SIG-M5 treated with dmso at 0.1 percent for 504 hours (cell line): ENCODE measurements at regions not wholly inside any gene's neighbourhood (a gene's known extent, or its start where the extent isn't known, plus 50 kb on each side); places are given as distances from the start of the nearest gene placed in this dataset.
"Not testable (repeated sequence)": the region's sequence is repeated elsewhere in the genome, so short reads cannot be mapped to it uniquely, and the experiment has no call there.

Source experiments
- DNase-seq: peaks from one replicate; lab custom pipeline; 2025; ENCODE audit not compliant: unreplicated experiment; lab: John Stamatoyannopoulos, UW

GRCh38 chr6:84635081-84635761 lies 129.2 kb downstream of the TBX18 start:
- DNase-seq = no peak

DNA sequence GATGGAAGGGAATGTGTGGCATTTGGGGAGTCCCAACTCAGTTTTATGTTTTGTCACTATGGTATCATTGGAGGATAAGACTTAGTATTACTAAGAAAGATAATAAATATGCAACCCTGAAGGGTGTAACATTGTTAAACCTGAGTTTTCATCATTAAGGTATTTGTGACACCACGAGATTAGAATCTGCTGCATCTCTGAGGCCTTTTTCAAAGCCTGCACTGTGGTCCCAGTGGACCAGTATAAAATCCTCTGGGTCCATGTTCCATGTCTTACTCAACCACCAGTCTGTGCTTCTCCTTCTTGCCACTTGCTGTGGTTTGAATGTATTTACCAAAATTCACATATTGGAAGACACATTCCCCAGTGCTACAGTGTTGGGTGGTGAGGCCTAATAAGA lies 130.6 kb downstream of the TBX18 start:
- DNase-seq = no peak

- not testable (repeated sequence) for DNase-seq
Observed at GRCh38 chr6:84626527-84626926, 137.9 kb downstream of the TBX18 start.

DNA sequence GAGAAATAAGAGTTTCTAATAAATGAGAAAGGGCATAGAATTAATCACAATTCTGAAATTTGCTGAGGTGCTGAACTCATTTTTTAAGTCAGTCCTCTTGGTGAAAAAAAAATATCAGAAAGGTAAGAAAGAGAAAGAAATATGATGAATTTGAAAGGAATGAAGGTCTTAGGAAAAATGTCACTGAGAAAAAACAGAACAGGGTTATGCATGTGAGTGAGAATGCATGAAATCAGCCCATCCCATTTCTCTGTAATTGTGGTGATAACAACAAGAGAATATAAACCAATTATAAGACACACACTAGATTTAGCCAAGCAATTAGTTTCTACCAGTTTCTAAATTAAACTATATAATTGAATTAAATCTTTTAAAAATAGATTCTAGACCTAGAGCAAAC lies 138.9 kb downstream of the TBX18 start:
- DNase-seq = no peak

- no peak for DNase-seq
Observed at GRCh38 chr6:84623956-84624680, 140.3 kb downstream of the TBX18 start.

- no peak for DNase-seq
Observed at GRCh38 chr6:84618836-84619235, 145.6 kb downstream of the TBX18 start.

- DNase-seq = no peak
Observed at GRCh38 chr6:84618046-84618752, 146.2 kb downstream of the TBX18 start.

- no peak for DNase-seq
Observed at GRCh38 chr6:84615987-84616386, 148.4 kb downstream of the TBX18 start.

- no peak for DNase-seq
Observed at GRCh38 chr6:84615113-84615850, 149.1 kb downstream of the TBX18 start.

DNA sequence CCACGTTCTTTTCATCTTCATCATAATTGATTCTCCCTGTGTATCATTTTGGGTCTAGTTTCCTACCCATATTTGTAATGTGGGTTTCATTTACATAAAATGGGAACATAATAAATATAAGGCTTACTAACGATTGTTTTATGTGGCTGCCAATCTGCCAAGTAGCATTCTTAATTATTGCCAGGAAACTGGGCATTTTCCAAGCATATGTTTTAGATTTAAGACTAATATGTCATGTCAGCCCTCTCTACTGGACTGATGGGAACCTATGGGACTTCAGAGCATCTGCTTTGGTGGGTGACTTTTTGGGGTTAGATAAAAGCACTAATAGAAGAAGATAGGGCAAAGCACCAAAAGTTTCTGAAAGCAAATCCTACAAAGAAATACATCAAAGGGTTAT lies 157.5 kb downstream of the TBX18 start:
- no peak for DNase-seq

DNA sequence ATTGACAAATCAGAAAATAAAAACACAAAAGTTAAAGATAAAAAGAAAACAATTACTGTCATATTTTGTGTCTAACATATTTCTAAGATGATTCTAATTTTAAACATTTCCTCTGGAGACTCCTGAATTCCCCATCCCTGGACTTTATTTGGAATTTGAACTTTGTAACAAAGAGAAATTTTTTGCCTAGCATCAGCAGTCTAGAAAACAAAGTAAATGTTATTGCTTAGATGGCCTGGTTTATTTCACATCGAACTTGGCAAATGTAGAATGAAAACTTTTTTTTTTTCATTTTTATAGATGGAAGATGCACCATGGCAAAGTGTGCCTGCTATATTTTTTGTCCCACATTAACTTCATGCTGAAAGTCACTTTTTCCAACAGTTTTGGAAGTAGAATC lies 159.1 kb downstream of the TBX18 start:
- DNase-seq = no peak

DNA sequence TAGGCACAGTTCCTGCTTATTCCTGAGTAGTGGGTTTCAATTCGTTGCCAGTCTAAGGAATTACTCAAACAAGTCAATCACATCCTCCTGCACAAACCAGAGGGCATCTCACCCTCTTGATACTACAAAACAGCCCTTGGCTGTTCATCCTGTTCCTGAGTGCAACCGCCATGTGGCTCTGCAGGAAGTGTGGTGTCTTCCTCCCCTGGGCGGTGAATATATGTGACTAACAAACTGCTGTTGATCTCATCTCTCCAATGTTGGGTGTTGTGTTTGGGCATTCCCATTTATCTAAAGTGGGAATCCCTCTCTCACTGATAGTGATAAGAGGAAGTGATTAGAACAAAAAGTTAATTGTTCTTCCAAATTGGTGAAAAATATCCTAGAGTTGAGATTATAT lies 163.0 kb downstream of the TBX18 start:
- no peak for DNase-seq

DNA sequence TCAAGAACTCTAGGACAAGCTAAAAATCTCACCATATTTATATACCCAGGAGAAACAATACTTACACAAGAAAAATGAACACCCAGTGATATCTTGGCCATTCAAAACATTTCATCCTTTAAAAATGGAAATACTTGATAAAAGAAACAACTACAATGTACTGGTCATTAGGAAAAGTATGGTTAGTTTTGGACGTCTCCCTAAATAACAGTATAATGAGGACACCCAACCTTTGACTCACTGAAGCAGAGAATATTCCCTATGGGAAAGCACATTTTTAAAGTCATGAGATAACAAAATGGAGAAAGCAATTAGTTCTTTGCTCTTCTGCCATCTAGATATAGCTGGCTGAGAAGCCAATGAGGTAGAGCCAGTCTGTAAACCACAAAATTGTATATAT lies 164.4 kb downstream of the TBX18 start:
- DNase-seq = no peak

GRCh38 chr6:84597238-84597875 lies 167.0 kb downstream of the TBX18 start:
- DNase-seq = no peak

- DNase-seq = no peak
Observed at GRCh38 chr6:84596488-84596887, 167.9 kb downstream of the TBX18 start.

DNA sequence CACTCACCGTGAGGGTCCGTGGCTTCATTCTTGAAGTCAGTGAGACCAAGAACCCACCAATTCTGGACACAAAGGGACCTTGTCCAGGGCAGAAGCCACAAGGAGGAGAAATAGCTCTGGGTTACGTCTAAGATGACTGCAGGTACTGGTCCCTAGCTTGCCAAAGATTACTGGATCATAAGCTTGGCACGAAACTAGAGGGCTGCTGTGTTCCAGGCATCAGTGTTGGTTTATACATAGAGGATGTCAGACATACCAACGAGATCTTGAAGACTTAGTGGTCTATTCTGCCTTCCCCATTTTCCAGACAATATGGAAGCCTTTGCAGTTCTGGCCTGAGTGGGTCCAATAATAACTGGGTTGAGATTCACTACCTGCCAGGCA lies 175.7 kb downstream of the TBX18 start:
- DNase-seq = no peak

- not testable (repeated sequence) for DNase-seq
Observed at GRCh38 chr6:84587994-84588696, 176.3 kb downstream of the TBX18 start.

DNA sequence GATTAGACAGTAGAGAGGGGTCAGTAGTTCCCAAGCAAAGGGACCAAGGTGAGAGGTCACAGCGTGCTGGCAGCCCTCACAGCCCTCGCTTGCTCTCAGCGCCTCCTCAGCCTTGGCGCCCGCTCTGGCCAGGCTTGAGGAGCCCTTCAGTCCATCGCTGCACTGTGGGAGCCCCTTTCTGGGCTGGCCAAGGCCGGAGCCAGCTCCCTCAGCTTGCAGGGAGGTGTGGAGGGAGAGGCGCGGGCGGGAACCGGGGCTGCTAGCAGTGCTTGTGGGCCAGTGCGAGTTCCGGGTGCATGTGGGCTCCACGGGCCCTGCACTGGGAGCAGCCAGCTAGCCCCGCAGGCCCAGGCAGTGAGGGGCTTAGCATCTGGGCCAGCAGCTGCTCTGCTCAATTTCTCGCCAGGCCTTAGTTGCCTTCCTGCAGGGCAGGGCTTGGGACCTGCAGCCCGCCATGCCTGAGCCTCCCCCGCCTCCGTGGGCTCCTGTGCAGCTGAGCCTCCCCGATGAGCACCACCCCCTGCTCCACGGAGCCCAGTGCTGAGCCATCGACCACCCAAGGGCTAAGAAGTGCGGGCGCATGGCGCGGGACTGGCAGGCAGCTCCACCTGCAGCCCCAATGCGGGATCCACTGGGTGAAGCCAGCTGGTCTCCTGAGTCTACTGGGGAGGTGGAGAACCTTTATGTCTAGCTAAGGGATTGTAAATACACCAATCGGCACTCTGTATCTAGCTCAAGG lies 177.0 kb downstream of the TBX18 start:
- not testable (repeated sequence) for DNase-seq

GRCh38 chr6:84583784-84584183 lies 180.6 kb downstream of the TBX18 start:
- no peak for DNase-seq

- no peak for DNase-seq
Observed at GRCh38 chr6:84582997-84583396, 181.4 kb downstream of the TBX18 start.
